HG02885 (cell line): ENCODE measurements at regions not wholly inside any gene's neighbourhood (a gene's known extent, or its start where the extent isn't known, plus 50 kb on each side); places are given as distances from the start of the nearest gene placed in this dataset.

Experiments
- ATAC-seq: cut with Tn5 transposase; IDR thresholded peaks from one replicate; pipeline ENCODE4 v1.9.1; 2021; ENCODE audit warnings: mild to moderate bottlenecking; ENCODE audit not compliant: unreplicated experiment, poor library complexity

DNA sequence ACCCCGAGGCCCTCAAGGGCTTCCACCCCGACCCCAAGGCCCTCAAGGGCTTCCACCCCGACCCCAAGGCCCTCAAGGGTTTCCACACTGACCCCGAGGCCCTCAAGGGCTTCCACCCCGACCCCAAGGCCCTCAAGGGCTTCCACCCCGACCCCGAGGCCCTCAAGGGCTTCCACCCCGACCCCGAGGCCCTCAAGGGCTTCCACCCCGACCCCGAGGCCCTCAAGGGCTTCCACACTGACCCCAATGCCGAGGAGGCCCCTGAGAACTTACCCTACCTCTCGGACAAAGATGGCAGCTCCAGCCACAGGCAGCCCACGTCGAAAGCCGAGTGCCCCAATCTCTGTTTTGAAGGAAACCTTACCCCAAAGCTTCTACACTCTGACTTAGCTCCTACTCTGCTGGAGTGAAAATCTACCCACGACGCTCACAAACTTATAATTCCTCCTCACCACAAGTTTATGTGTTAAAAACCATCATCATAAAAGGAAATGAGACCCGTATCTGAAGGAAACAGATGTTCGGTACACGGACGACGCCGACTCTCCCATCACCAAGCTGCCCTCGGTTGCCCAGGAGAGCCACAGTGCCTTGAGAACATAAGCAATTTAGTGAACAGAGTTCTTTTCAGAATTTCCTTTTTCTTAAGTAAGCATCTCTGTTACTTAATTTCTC lies 61.2 kb upstream of the RPH3AL start:
- ATAC-seq, result no peak

DNA sequence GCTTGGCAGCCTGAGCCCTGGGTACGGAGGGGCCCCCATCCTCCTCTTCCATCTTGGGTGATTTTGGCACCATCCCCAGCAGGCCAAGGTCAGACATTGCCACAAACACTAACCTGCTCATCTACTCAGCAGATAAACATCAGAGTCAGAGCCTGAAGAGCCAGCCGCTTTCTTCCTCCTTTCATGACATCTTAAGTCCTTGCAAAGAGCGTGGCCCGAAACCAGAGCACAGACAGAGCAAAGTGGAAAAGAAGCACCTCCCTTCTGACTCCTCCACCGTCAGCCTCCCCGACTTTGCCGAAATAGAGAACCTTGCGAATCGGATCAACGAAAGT lies 60.4 kb upstream of the RPH3AL start:
- no peak for ATAC-seq

DNA sequence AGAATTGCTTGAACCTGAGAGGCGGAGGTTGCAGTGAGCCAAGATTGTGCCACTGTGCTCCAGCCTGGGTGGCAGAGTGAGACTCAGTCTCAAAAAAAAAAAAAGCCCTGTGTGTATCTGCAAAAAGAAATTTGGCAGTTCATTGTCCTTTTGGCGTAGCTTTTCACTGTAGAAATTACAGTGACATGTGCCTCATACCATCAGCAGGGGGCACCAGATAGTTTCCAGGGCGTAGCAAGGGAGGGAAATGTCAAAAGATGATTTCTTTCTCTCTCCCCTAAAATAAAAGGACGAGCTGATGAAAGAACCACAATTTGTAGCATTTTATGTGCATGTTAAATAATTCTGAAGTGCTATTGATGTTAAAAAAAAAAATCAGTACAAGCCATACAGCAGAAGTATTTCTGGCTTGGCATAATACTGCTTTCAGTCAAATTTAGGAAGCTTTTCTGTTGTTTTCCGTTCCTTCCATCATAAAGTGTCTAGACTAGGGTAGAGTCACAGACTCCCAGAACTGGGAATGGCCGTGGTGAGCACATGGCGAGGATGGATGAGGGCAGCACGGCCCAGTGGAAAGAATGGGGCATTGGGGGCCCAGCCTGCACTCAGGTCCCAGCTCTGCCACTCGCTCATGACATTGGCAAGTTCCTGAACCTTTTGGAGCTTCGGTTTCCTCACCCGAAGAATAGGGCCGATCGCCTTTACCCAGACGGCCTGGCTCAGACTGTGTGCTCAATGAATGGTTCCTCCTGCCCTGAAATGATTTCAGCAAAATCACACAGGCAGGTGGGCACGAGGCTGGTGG lies 59.8 kb upstream of the RPH3AL start:
- no peak for ATAC-seq

DNA sequence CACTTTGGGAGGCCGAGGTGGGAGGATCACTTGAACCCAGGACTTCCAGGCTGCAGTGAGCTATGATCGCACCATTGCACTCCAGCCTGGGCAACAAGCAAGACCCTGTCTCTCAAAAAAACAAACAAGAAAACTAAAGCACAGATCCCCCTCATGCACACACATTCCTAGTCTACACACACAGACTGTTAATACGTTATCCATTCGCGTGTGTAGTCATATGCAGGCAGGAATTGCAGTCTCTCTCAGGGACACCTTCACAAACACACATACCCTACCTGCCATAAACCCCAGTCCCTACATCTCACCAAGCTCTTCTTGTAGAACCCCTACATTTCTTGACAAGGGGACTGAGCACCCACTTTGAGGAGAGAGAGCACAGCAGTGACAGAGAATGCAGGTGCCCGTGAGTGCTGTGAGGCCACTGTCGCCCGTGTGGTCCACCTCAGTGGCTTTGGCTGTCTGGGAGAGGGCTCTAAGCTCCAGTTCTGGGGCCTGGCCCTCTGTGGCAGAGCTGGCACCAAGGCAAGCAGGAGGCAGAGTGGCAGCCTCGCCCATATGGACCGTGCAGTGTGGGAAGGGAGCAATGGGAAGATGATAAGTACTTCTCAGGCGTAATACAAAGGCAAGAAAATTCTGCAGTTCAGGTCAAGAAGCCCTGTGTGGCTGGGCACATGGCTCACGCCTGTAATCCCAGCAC lies 59.0 kb upstream of the RPH3AL start:
- ATAC-seq, result no peak

DNA sequence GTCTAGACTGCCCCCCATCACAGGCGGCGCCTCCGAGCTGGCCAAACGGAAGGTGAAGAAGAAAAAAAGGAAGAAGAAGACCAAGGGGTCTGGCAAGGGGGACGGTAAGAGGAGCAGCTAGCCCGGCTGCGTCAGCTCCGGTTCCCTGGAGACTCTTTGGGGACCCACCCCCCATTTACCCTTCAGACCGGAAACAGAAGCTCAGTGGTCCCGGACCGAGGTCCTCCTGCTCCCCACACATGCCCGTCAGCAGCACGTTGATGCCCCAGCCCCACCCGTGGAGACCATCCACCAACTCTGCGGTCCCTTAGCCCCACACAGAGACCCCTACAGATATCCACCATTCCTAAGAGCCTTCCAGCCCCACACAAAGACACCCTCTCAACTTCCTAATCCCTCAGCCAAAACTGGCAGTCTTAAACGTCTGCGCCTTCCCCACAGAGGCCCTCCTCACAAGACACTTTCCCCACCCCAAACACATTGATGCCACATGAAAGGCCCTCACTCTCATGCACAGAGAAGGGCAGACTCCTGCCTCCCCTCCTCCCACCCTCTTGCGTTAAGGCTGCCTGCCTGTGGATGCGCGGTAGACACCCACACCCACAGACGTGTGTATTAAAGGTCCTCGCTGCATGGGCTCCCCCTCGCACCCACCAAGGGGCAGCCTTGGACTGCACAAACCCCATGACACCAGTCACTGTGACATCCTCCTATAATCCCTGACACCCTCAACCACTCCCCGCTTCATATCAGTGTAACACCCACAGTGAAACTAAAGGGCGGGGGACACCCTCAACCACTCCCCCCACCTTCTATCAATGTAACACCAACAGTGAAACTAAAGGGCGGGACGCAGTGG lies 58.2 kb upstream of the RPH3AL start:
- peak; percentile 2 for ATAC-seq

DNA sequence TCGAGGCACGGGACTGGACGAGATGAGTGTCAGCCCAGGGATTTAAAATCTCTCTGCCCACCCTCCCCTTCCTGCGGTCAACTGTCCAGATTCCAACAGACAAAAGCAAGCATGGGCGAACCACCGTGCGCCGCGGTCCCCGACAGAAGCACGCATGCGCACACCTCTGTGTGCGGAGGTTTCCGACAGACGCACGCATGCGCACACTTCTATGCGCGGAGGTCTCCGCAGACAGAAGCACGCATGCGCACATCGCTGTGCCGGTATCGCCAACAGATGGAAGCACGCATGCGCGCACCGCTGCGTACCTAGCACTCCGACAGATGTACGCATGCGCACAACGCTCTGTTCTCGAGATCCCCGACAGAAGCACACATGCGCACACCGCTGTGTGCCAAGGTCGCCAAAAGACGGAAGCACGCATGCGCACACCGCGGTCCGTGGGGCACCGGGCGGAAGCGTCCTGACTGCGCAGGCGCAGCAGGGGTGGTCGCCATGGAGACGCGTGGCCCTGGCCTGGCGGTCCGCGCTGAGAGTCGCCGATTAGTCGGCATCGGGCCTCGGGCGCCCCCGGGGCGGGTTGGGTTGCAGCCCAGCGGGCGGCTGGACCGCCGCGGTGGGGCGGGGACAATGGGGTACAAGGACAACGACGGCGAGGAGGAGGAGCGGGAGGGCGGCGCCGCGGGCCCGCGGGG lies 57.4 kb upstream of the RPH3AL start:
- peak; percentile 89 for ATAC-seq

DNA sequence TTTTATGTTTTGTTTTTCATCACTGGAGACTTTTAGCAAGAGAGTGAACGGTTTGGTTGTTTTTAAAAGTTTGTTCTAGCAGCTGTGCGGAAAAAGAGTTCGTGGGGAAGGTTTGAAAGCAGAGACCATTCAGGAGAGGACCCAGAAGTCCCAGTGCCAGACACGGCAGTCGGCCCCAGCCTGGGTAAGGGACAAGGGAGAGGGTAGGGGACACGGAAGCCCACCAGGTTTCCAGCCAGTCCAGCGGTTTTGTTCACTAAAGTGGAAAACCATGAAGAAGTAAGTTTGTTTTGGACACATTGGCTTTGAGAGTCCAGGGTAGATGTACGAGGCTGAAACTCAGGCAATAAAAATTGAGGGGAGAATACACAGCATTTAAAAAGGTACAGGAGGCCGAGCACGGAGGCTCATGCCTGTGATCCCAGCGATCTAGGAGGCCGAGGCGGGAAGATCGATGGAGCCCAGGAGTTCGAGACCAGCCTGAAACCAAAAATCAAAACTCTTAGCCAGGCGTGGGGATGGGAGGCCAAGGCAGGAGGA lies 56.8 kb upstream of the RPH3AL start:
- ATAC-seq, result no peak

DNA sequence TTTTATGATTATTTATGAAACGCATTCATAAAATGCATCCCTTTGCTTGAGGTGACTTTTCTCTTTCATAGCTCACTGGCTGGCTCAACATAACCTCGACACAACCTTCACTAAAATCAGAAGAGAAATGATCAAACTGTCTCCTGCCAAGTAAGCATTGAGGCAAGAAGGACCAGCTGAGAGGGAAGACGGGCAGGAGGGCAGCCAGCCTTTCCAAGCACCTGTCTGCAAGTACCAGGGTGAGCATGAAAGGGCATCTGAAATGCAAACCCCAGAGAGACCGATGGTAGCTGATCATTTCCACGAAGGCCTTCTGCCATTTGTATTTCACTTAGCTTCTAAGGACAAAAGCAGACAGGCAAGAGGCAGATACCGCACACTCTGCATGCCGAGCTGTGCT lies 52.1 kb upstream of the RPH3AL start:
- no peak for ATAC-seq
